Type B pancreatic cell (in vitro differentiated cells): ENCODE measurements at regions not wholly inside any gene's neighbourhood (a gene's known extent, or its start where the extent isn't known, plus 50 kb on each side); places are given as distances from the start of the nearest gene placed in this dataset.

ENCODE experiments used
- DNase-seq: peaks from one replicate; pipeline ENCODE4 v3.0.0; 2021; ENCODE audit warnings: mixed read lengths; ENCODE audit not compliant: unreplicated experiment; ENCODE audit errors: extremely low spot score
- H3K27ac Mint-ChIP-seq: 2 replicates; pipeline ENCODE4 v1.8.0; 2021; ENCODE audit warnings: mild to moderate bottlenecking, mixed read lengths
- H3K27me3 Mint-ChIP-seq: 2 replicates; pipeline ENCODE4 v1.8.0; 2021; ENCODE audit warnings: mixed read lengths
- H3K36me3 Mint-ChIP-seq: 2 replicates; pipeline ENCODE4 v1.8.0; 2021; ENCODE audit warnings: mixed read lengths
- H3K4me1 Mint-ChIP-seq: one replicate; pipeline ENCODE4 v1.8.0; 2021; ENCODE audit warnings: mixed read lengths; ENCODE audit not compliant: unreplicated experiment
- H3K4me3 Mint-ChIP-seq: 2 replicates; pipeline ENCODE4 v1.8.0; 2021; ENCODE audit warnings: mild to moderate bottlenecking, mixed read lengths
- H3K9me3 Mint-ChIP-seq: 2 replicates; pipeline ENCODE4 v1.8.0; 2021; ENCODE audit warnings: mixed read lengths
- CTCF ChIP-seq: fragments of 200-600 bp; sonication (generic); conservative IDR thresholded peaks from 2 replicates; pipeline ENCODE4 v1.5.0; 2021; ENCODE audit warnings: antibody characterized with exemption, mild to moderate bottlenecking

GRCh38 chr1:82388679-82389078 is 587.9 kb downstream of the ADGRL2 start:
- Mint-ChIP-seq H3K36me3 (no peaks in the 10 kb centered on the region), H3K4me1 (peaks cover 10% of the 10 kb centered on the region), H3K9me3 (no peaks in the 10 kb centered on the region), H3K27me3 (peaks cover 9% of the 10 kb centered on the region), H3K4me3 (no peak overlapping the region), H3K27ac (no peak overlapping the region)
- no peak for DNase-seq
- TF ChIP-seq CTCF: no peak

GRCh38 chr1:82387012-82387366 is 586.3 kb downstream of the ADGRL2 start:
- DNase-seq: no peak
- peaks cover 10% of the 10 kb centered on the region for H3K4me1 Mint-ChIP-seq
- no peaks in the 10 kb centered on the region for H3K9me3 Mint-ChIP-seq
- H3K27me3 Mint-ChIP-seq: peaks cover 4% of the 10 kb centered on the region
- no peaks in the 10 kb centered on the region for H3K36me3 Mint-ChIP-seq
- no peak for TF ChIP-seq CTCF
- H3K27ac Mint-ChIP-seq: no peak overlapping the region
- H3K4me3 Mint-ChIP-seq: no peak overlapping the region

DNA sequence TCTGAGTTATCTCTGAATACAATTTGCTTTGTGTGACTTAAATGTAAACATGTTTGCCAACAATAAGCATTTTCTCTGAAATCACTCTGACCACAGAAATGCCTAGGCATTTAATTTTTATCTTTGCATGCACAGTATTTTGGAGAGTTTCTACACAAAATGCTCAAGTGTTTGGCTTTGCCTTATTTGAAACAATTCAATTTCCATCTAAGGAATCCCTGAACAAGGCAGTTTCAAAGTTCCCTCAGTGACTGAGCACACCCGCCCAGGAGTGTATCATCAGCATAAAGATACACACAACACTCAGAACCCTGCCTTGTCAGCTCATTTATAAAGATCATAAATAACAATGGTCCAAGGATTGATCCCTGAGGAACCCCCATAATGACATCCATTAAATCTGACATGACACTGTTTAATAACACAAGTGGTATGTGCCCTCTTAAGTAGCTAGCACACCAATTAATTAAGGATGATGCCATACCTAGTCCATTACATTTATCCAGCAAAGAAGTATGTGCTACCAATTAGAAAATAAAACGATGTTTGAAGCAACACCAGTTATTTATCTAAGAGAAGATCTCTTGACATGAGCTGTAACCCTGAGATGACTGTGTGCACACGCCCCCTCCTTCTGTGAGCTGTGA is 585.8 kb downstream of the ADGRL2 start:
- H3K27ac Mint-ChIP-seq: no peak overlapping the region
- H3K4me3 Mint-ChIP-seq: no peak overlapping the region
- H3K27me3 Mint-ChIP-seq: peaks cover 4% of the 10 kb centered on the region
- H3K4me1 Mint-ChIP-seq: peaks cover 10% of the 10 kb centered on the region
- H3K36me3 Mint-ChIP-seq: no peaks in the 10 kb centered on the region
- no peak for TF ChIP-seq CTCF
- no peaks in the 10 kb centered on the region for H3K9me3 Mint-ChIP-seq
- no peak for DNase-seq

- Mint-ChIP-seq H3K27me3 (peaks cover 4% of the 10 kb centered on the region), H3K36me3 (no peaks in the 10 kb centered on the region), H3K4me3 (no peak overlapping the region), H3K4me1 (peaks cover 10% of the 10 kb centered on the region), H3K9me3 (no peaks in the 10 kb centered on the region), H3K27ac (no peak overlapping the region)
- DNase-seq: no peak
- TF ChIP-seq CTCF: no peak
Measured at GRCh38 chr1:82384776-82385175, 584.0 kb downstream of the ADGRL2 start.

DNA sequence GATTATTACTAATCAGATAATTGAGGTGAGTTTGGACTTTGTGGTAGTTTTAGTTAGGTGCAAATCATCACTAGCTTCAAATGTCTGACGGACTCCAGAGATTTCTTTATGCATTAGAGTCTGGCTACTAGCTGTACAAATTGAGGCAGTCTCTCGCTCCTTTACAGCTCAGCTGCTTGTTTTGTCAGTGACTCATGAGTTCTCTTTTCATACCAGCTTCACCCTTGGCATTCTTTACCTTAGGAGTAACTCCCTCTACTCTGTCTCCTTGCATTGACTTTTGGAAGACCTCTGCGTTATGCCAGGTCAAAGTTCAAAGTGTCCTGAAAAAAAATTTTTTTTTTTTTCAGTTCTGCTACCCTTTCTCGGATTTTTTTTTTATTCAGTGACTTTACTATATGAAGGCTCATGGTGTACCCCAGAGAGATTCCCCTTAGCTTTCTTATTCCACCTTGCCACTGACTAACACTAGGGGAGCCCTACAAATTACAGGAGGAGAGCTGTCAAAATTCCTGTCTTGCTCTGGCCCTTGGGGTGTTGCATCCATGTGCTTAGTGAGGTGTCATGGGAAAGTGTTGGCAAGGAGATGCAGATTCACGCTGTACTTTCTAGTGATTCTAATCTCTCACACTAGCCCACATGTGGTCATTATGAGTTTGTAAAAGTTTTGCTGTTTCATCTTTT is 576.6 kb downstream of the ADGRL2 start:
- DNase-seq: no peak
- H3K36me3 Mint-ChIP-seq: no peaks in the 10 kb centered on the region
- no peak overlapping the region for H3K4me3 Mint-ChIP-seq

More for the DNA sequence above, 576.6 kb downstream of the ADGRL2 start:
- no peaks in the 10 kb centered on the region for H3K27me3 Mint-ChIP-seq
- no peaks in the 10 kb centered on the region for H3K4me1 Mint-ChIP-seq
- TF ChIP-seq CTCF: peak; percentile 51
- no peak overlapping the region for H3K27ac Mint-ChIP-seq
- H3K9me3 Mint-ChIP-seq: no peaks in the 10 kb centered on the region
